ENCODE measurements at regions not wholly inside any gene's neighbourhood (a gene's known extent, or its start where the extent isn't known, plus 50 kb on each side); places are given as distances from the start of the nearest gene placed in this dataset.

GRCh38 chr4:28883211-28883610, 1837.0 kb upstream of the PCDH7 start:
- DNase-seq (ENCODE audit: low read depth, low spot score): no peak
- no peaks in the 10 kb centered on the region for H3K36me3 ChIP-seq (ENCODE audit: insufficient read depth, low read length)
- TF ChIP-seq EZH2 (IDR thresholded peaks at IDR 0.05) (no peak), FOXP2 (optimal IDR thresholded peaks at IDR 0.05; ENCODE audit: control extremely low read depth, extremely low read length, insufficient read depth) (no peak), POLR2AphosphoS5 (IDR thresholded peaks at IDR 0.05; ENCODE audit: borderline replicate concordance, low read depth, low read length) (no peak)
- no peak overlapping the region for H3K27ac ChIP-seq
- no peak overlapping the region for H3K4me3 ChIP-seq
- no peak overlapping the region for H3K9ac ChIP-seq (ENCODE audit: insufficient read length)
- H3K9me3 ChIP-seq (ENCODE audit: low read depth, low read length): no peaks in the 10 kb centered on the region

- TF ChIP-seq FOXP2 (optimal IDR thresholded peaks at IDR 0.05; ENCODE audit: control extremely low read depth, extremely low read length, insufficient read depth) (no peak), EZH2 (IDR thresholded peaks at IDR 0.05) (no peak), POLR2AphosphoS5 (IDR thresholded peaks at IDR 0.05; ENCODE audit: borderline replicate concordance, low read depth, low read length) (no peak)
Measured at GRCh38 chr4:28886934-28887333, 1833.2 kb upstream of the PCDH7 start.

GRCh38 chr4:28890949-28891775, 1829.0 kb upstream of the PCDH7 start:
- no peak overlapping the region for H3K4me3 ChIP-seq
- H3K9ac ChIP-seq (ENCODE audit: insufficient read length): no peak overlapping the region
- TF ChIP-seq POLR2AphosphoS5 (IDR thresholded peaks at IDR 0.05; ENCODE audit: borderline replicate concordance, low read depth, low read length): no peak
- H3K9me3 ChIP-seq (ENCODE audit: low read depth, low read length): no peaks in the 10 kb centered on the region
- no peak for DNase-seq (ENCODE audit: low read depth, low spot score)
- H3K27ac ChIP-seq: no peak overlapping the region
- no peaks in the 10 kb centered on the region for H3K36me3 ChIP-seq (ENCODE audit: insufficient read depth, low read length)

More at GRCh38 chr4:28886934-28887333, 1833.2 kb upstream of the PCDH7 start:
- Histone ChIP-seq H3K4me3 (no peak overlapping the region), H3K9ac (ENCODE audit: insufficient read length) (no peak overlapping the region), H3K27ac (no peak overlapping the region), H3K36me3 (ENCODE audit: insufficient read depth, low read length) (no peaks in the 10 kb centered on the region), H3K9me3 (ENCODE audit: low read depth, low read length) (no peaks in the 10 kb centered on the region)
- no peak for DNase-seq (ENCODE audit: low read depth, low spot score)

GRCh38 chr4:28913466-28913865, 1806.7 kb upstream of the PCDH7 start:
- Histone ChIP-seq H3K9ac (ENCODE audit: insufficient read length) (no peak overlapping the region), H3K27ac (no peak overlapping the region), H3K4me3 (no peak overlapping the region), H3K9me3 (ENCODE audit: low read depth, low read length) (no peaks in the 10 kb centered on the region), H3K36me3 (ENCODE audit: insufficient read depth, low read length) (no peaks in the 10 kb centered on the region)
- TF ChIP-seq FOXP2 (optimal IDR thresholded peaks at IDR 0.05; ENCODE audit: control extremely low read depth, extremely low read length, insufficient read depth) (no peak), POLR2AphosphoS5 (IDR thresholded peaks at IDR 0.05; ENCODE audit: borderline replicate concordance, low read depth, low read length) (no peak), EZH2 (IDR thresholded peaks at IDR 0.05) (no peak)
- peak; percentile 61 for DNase-seq (ENCODE audit: low read depth, low spot score)

- DNase-seq (ENCODE audit: low read depth, low spot score): no peak
- no peak for TF ChIP-seq POLR2AphosphoS5 (IDR thresholded peaks at IDR 0.05; ENCODE audit: borderline replicate concordance, low read depth, low read length)
- no peak for TF ChIP-seq EZH2 (IDR thresholded peaks at IDR 0.05)
- TF ChIP-seq FOXP2 (optimal IDR thresholded peaks at IDR 0.05; ENCODE audit: control extremely low read depth, extremely low read length, insufficient read depth): no peak
- no peak overlapping the region for H3K27ac ChIP-seq
- H3K4me3 ChIP-seq: no peak overlapping the region
- no peak overlapping the region for H3K9ac ChIP-seq (ENCODE audit: insufficient read length)
- H3K9me3 ChIP-seq (ENCODE audit: low read depth, low read length): no peaks in the 10 kb centered on the region
- H3K36me3 ChIP-seq (ENCODE audit: insufficient read depth, low read length): no peaks in the 10 kb centered on the region
Measured at GRCh38 chr4:28916585-28916984, 1803.6 kb upstream of the PCDH7 start.

- H3K4me3 ChIP-seq: no peak overlapping the region
- no peak overlapping the region for H3K27ac ChIP-seq
- H3K36me3 ChIP-seq (ENCODE audit: insufficient read depth, low read length): no peaks in the 10 kb centered on the region
- no peak overlapping the region for H3K9ac ChIP-seq (ENCODE audit: insufficient read length)
- TF ChIP-seq FOXP2 (optimal IDR thresholded peaks at IDR 0.05; ENCODE audit: control extremely low read depth, extremely low read length, insufficient read depth): no peak
- TF ChIP-seq EZH2 (IDR thresholded peaks at IDR 0.05): no peak
- no peak for TF ChIP-seq POLR2AphosphoS5 (IDR thresholded peaks at IDR 0.05; ENCODE audit: borderline replicate concordance, low read depth, low read length)
- H3K9me3 ChIP-seq (ENCODE audit: low read depth, low read length): no peaks in the 10 kb centered on the region
- DNase-seq (ENCODE audit: low read depth, low spot score): no peak
Measured at GRCh38 chr4:28918871-28919270, 1801.3 kb upstream of the PCDH7 start.

- H3K4me3 ChIP-seq: no peak overlapping the region
- no peaks in the 10 kb centered on the region for H3K9me3 ChIP-seq (ENCODE audit: low read depth, low read length)
- no peak for DNase-seq (ENCODE audit: low read depth, low spot score)
- no peak overlapping the region for H3K9ac ChIP-seq (ENCODE audit: insufficient read length)
- no peak overlapping the region for H3K27ac ChIP-seq
- no peaks in the 10 kb centered on the region for H3K36me3 ChIP-seq (ENCODE audit: insufficient read depth, low read length)
- no peak for TF ChIP-seq FOXP2 (optimal IDR thresholded peaks at IDR 0.05; ENCODE audit: control extremely low read depth, extremely low read length, insufficient read depth)
- TF ChIP-seq EZH2 (IDR thresholded peaks at IDR 0.05): no peak
- no peak for TF ChIP-seq POLR2AphosphoS5 (IDR thresholded peaks at IDR 0.05; ENCODE audit: borderline replicate concordance, low read depth, low read length)
Measured at GRCh38 chr4:28921886-28922285, 1798.3 kb upstream of the PCDH7 start.

- no peak overlapping the region for H3K4me3 ChIP-seq
- no peak overlapping the region for H3K27ac ChIP-seq
- H3K36me3 ChIP-seq (ENCODE audit: insufficient read depth, low read length): no peaks in the 10 kb centered on the region
- H3K9ac ChIP-seq (ENCODE audit: insufficient read length): no peak overlapping the region
- no peaks in the 10 kb centered on the region for H3K9me3 ChIP-seq (ENCODE audit: low read depth, low read length)
- TF ChIP-seq EZH2 (IDR thresholded peaks at IDR 0.05) (no peak), FOXP2 (optimal IDR thresholded peaks at IDR 0.05; ENCODE audit: control extremely low read depth, extremely low read length, insufficient read depth) (no peak), POLR2AphosphoS5 (IDR thresholded peaks at IDR 0.05; ENCODE audit: borderline replicate concordance, low read depth, low read length) (no peak)
- DNase-seq (ENCODE audit: low read depth, low spot score): no peak
Measured at GRCh38 chr4:28926156-28926555, 1794.0 kb upstream of the PCDH7 start.

- DNase-seq (ENCODE audit: low read depth, low spot score): no peak
- no peak overlapping the region for H3K9ac ChIP-seq (ENCODE audit: insufficient read length)
- H3K4me3 ChIP-seq: no peak overlapping the region
- no peak overlapping the region for H3K27ac ChIP-seq
- H3K36me3 ChIP-seq (ENCODE audit: insufficient read depth, low read length): no peaks in the 10 kb centered on the region
- TF ChIP-seq POLR2AphosphoS5 (IDR thresholded peaks at IDR 0.05; ENCODE audit: borderline replicate concordance, low read depth, low read length) (no peak), EZH2 (IDR thresholded peaks at IDR 0.05) (no peak), FOXP2 (optimal IDR thresholded peaks at IDR 0.05; ENCODE audit: control extremely low read depth, extremely low read length, insufficient read depth) (no peak)
- H3K9me3 ChIP-seq (ENCODE audit: low read depth, low read length): no peaks in the 10 kb centered on the region
Measured at GRCh38 chr4:28942631-28943030, 1777.5 kb upstream of the PCDH7 start.
